Ramos (cell line): ENCODE measurements at regions not wholly inside any gene's neighbourhood (a gene's known extent, or its start where the extent isn't known, plus 50 kb on each side); places are given as distances from the start of the nearest gene placed in this dataset.

Experiments
- in situ Hi-C: fragments of 300-500 bp; cut with MboI; formaldehyde crosslinking; loops from one replicate; pipeline ENCODE4 v1.14.3; 2022; ENCODE audit warnings: low sequenced_read_pairs; ENCODE audit not compliant: unreplicated experiment

DNA sequence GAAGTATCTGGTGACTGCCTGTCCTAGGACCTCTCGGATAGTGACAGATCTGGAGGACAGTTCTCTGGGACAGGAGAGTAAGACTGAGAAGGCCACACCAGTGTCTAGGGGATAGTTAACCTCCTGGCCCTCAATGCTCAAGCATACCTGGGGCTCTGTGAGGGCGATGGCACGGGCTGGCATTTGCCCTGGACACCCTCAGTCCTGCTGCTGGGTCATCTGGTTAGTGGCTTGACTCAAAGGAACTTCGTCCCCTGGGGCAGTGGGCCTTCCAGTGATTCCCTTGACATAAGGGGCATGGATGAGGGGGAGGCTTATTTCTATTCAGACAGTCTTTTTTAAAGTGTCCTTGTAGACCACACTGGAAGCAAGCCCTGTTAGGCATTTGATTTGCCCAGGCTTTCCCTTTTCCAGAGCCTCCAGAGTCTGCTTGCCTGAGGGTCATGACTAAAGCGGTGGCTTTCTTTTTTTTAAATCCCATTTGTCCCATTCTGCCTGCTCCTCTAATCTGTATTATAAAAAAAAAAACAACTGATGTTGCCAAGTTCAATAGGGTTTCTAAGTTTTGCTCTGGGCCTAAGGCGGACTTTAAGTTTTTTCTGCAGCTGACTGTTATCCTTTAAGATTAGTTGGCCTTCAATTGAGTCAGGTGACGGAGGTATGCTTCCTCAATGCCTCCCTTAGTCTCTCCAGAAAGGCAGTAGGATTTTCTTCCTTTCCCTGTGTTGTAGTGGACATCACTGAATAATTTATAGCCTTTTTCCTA, 2083.5 kb upstream of the C9orf72 start:
- in situ Hi-C loops, result no loop called here

DNA sequence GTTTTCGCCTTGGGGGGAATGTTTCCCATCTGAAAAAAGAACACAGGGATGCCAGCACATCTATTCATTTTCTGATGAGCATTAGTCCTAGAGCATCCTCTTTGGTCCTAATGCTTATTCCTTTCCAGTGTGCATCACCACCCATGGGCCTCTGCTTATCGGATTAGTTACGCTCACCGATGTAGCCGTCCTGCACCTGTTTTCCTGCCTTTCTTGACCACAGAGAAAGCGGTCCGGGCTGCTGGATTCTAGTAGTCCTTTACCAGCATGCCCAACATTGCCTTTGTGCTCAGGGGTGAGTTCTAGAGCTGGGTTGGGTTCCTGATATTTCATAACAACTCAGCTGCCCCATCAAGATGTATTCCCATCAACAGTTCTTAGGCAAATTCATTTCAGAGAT, 2084.5 kb upstream of the C9orf72 start:
- in situ Hi-C loops, result no loop called here

DNA sequence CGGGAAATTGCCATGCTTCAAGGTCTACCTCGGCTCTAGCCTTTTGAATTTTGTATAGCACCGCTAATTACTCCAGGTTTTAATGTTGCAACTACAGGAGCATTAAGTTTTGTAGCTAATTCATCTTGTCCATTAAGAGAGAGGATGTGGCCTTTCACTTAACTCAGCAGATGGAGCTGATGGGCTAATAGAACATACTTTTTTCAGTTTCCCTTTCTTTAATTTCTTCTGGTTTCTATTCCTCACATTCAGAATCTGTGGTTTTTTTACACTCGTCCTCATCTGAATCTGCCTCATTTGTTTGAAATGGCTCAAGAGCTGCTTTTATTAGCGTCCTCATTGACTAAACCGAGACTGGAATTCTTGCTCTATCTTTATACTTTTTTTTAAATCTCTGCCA, 2085.7 kb upstream of the C9orf72 start:
- in situ Hi-C loops, result no loop called here

DNA sequence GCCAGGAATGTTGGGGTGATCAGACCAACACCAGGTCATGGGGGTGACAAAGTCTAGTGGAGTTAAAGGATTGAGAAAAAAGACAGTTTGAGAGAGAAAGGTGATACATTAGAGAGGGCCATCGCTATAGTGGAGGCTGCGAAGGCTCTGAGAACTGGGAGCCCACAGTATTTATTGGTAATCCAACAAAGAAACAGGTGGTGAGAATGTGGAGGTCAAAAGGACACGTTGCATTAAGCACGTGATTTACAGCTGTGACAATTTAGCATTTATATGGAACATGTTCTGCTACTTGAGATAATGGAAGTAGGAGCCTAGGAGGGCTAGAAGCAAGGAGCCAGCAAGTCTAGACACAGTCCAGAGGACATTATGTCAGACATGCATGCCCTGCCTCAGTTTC, 2086.5 kb upstream of the C9orf72 start:
- in situ Hi-C loops, result no loop called here

DNA sequence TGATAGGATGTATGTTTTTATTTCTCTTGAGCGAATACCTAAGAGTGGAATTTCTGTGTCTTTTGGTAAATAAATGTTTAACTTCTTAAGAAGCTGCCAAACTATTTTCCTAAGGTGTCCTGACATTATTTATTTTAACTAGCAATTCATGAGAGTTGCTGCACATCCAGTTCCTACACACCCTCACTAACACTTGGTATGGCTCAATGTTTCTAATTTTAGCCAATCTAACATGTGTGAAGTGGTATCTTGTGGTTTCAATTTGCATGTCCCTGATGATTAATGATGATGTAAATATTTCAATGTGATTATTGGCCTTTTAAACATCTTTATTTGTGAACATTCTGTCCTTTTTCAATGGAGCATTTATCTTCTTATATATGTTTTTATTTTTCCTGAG, 2095.5 kb upstream of the C9orf72 start:
- in situ Hi-C loops, result no loop called here

DNA sequence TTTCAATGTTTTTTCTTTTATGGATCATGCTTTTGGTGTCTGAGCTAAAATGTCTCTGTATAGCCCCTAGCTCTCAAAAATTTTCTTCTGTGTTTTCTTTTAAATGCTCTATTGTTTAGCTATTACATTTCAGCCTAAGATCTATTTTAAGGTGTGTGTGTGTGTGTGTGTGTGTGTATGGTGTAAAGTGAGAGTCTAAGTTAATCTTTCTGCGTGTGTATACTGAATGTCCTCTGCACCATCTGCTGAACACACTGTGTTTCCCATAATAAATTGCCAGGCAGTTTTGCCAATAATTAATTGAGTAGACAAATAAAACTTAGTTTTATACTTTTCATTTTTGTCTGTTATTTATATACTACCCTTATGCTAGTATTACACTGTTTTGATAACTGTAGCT, 2096.3 kb upstream of the C9orf72 start:
- in situ Hi-C loops, result no loop called here

DNA sequence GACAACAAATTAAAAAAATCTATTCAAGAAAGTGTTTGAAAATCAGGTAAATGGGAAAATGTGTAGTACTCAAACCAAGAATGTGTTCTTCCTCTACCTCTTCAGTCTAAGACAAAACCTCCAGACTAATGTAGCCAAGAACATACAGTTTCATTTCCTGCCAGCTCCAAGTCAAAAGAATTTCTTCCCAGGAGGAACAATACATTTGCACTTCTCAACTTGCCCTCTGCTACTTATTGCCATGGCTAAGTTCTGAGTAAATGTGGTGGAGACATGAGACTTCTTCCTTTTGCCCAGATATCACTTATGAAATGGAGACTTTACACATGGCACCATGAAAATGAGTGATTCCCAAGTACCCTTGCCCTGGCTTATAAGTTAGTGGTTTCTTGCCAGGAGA, 2112.2 kb upstream of the C9orf72 start:
- in situ Hi-C loops, result no loop called here

DNA sequence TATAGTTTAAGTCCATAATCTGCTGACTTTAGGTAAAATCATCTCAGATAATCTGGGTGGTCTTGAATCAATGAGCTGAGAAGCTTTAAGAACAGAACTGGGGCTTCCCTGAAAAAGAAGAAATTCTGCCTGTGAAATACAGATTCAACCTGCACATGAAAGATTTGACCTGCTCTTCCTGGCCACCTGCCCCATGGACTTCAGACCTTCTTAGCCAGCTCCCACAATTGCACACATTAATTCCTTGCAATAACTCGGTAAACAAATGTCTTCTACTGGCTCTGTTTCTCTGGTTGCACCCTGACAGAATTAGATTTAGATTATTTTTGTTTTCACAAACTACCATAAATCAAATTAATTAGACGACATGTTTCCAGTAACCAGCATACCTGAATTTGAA, 2117.9 kb upstream of the C9orf72 start:
- in situ Hi-C loops, result no loop called here

DNA sequence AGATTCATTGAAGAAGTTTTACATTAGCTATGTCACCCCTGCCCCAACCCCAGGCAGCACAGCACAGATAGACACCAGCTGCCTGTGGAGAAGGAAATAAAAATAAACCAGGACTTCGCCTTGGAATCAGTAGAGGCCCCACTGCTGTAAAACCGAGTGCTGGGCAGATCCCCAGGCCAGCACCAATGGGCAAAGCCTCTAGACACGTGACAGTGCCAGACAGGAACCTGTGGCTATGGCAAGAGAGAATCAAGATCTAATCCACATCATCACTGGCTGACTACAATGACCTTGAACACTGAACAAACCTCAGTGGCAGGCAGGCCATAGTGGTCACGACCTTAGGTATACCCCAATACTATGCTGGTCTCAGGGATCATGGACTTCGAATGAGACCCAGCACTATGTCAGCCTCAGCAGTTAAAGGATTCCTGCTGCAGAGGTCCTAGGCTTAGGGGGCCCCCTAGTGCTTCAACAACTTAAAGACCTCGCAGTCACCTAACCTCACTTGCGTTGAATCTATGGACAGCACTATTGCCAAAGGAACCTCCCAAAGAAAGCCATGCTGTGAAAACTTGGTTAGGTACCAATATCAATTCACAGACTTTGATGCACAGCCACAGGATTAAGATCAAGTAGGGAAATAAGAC, 2118.6 kb upstream of the C9orf72 start:
- in situ Hi-C loops, result no loop called here

DNA sequence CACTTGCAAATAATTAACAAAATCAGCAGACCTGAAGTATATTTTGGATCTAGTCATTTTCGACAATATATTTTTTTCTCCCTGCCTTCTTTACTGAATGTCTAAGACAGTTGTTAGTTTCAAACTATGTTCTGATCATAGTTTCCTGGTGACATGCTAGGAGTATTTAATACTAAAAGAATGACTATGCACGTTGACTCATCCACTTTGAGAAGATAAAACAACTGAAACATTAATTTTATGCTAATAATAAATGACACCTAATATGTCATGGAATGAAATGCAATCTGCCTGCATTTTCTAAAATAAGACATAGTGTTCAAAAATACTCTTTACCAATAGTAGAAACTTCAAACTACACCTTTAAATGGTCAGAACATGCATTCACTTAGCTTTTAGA, 2123.7 kb upstream of the C9orf72 start:
- in situ Hi-C loops, result no loop called here

DNA sequence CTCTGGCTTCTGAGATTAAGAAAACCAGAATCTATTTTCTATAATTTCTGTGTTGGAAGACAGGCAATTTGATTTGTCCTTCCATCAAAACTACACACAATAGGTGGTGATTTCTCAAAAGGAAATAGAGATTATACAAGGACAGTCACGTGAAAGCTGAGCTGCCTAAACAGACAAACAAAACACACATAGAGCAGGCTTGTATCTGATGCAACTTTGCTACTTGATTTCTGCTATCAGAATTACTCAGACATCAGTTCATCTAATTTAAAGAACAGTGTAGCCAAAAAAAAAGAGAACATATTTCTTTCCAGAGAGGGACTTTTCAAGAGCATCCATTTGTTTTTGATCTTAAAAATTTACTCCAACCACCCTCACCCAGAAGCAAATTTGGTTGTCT, 2128.3 kb upstream of the C9orf72 start:
- in situ Hi-C loops, result no loop called here

DNA sequence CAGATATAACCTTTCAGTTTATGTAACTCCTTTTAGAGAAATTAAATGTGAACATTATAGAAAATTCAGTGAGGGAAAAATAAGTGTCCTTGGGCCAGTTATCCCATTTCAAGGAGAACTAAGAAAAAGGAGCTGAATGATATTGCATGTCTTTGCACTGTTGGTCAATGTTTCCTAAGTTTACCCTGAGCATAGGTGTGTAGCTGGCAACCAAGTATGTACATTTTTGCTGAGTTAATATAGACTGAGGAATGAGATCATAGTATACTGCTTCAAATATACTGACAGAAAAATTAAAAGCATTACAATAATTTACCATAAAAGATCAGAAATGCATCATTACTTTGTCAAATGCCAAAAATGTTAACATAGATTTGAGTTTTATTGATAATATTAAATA, 2128.7 kb upstream of the C9orf72 start:
- in situ Hi-C loops, result no loop called here

DNA sequence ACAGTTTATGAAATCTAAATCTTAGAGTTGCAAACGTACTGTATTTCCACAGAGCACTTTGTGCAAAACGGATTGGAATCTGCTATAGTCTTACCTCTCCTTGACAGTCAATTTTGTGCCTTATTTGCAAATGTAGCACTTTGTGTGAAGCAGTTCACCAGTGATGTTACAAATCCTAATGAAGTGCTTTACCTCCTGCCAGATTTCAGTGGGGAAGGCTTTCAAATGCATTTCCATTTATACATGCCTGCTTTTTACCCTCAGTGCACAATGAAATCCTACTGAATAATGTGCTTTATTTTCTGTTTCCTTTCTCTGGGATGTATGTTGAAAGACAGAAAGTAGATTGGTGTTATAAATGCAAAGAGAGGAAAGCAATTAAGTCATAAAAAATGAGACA, 2141.6 kb upstream of the C9orf72 start:
- in situ Hi-C loops, result no loop called here

DNA sequence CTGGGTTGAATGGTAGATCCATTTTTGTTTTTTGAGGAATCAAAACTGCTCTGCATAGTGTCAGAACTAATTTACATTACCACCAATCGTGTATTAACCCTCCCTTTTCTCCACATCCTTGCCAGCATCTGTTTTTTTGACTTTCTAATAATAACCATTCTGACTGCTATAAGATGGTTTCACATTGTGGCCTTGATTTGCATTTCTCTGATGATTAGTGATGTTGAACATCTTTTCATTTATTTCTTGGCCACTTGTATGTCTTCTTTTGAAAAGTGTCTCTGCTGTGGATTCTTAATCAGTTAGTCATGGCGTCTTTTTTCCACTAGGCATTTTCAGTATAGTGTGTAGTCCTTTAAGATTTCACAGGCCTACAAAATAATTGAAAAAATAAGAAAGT, 2144.3 kb upstream of the C9orf72 start:
- in situ Hi-C loops, result no loop called here

DNA sequence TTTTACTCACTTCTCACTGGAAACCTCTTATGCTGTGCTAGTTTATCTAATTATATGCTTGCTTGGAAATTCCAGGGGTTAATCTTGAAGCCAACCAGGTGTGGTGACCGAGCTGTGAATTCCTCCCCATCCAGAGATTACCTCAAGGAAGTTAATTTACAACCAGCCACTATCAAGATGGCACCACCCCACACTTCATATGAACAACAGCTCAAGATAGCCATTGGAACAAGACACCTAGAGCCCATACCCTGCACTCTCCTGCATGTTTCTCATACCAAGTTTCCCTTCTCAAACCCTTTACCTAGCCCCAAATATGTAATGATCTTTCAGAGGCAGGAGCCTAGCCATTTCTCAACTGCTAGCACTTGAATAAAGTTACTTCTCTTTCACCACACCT, 2156.9 kb upstream of the C9orf72 start:
- in situ Hi-C loops, result no loop called here

DNA sequence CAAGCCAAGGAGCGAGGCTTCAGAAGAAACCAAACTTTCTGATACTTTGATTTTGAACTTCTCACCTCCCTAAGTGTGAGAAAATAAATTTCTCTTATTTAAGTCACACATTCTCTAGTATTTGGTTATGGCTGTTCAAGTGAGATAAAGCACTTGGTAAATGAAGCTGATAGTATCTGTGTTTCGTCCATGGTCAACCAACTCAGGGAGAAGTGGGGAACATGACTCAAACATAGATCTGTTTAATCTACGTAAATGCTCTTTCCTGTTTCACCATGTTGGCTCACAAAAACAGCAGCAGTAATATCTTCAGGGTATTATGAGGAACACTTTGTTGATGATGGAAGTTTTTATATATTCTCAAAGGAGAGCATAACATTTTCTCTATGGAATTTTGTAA, 2167.2 kb upstream of the C9orf72 start:
- in situ Hi-C loops, result no loop called here

DNA sequence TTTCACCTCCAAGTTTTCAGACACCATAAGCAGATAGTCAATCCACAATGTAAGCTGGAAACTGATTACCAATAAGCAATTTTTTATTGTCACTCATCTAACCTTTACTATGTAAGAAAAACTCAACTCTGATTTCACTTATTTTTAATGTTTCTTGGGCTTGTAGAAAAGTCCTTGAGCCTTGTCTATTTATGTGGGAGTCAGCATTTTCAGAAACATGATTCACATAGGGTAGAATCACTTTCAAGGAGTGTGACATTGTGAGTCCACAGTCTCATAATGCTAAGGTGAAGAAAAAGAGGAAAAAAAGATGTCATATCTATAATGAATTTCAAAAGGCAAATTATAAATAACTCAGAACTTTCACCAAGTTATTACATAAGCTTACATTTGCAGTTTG, 2167.9 kb upstream of the C9orf72 start:
- in situ Hi-C loops, result no loop called here

DNA sequence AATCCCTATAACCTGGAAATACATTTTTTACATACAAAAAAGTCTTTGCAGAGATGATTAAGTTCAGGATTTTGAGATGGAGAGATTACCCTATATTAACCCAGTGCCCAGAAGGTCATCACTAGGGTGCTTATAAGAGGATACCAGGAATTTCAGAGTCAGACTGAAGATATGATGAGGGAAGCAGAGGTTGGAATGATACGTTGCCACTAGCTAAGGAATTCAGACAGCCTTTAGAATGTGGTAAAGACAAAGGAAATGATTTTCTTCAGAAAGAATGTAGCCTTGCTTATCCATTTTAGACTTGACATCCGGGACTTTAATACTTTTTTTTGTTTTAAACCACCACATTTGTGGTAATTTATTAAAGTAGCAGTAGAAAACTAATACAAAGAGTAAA, 2176.8 kb upstream of the C9orf72 start:
- in situ Hi-C loops, result no loop called here

DNA sequence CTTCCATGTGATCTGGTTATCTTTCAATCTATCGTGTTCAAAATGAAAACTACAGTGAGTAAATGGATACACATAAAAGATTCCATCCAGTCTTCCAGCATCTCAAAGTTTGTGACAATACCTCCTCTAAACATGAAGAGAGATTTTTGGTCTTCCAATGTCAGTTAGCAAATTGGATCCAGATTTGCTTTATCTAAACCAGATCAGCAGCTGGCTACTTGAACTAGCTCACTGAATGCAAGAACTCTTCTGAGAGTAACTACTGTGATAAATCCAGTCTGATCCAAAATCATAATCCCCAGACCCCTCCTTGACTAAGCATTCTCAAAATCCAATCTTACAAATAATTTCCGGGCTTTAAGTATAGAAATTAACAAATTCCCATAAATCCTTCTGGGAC, 2177.9 kb upstream of the C9orf72 start:
- in situ Hi-C loops, result no loop called here

DNA sequence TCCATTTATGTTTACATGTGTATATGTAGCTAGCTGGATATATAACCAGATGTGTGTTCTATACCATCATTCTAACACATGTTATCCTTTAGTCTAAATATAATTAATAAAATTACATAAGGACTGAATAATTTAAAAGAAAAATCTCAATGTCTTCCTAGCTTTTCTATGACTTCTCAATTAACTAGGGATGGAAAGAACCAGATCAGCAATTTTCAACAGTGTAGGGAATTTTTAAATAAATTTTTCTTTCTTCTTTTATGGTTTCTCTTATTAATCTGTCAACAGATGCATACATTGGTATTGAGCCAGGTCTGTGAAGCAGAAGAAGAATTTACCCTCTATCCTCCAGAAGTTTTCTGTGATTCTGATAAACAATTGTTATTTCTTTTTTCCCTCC, 2180.4 kb upstream of the C9orf72 start:
- in situ Hi-C loops, result no loop called here

DNA sequence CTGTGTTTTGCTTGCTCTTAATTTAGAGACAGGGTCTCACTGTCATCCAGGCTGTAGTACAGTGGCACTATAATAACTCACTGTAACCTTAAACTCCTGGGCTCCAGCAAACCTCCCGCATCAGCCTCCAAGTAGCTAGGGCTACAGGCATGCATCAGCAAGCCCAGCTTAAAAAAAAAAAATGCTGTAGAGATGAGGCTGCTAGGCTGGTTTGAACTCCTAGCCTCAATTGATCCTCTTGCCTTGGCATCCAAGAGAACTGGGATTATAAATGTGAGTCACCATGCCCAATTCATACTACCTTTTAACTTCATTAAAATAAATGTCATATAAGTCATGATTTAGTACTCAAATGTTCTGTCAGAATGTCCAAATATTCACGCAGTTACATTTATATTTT, 2195.7 kb upstream of the C9orf72 start:
- in situ Hi-C loops, result no loop called here

DNA sequence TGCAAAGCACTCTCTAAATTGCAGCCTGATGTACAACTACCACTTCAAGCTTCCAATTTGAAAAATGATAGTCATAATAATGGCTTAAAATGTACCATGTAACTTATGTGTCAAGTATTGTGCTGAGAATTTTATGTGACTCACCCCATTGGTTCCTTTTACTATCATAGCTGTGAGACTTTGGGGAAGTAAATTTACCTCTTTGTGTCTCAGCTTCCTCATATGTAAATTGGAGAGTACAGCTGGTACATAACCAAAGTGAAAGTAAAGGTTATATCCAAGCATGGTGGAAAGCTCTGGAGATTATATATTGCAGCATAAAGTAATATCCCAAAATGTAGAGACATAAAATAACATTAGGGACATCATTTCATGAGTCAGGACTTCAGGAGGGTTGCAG, 2200.4 kb upstream of the C9orf72 start:
- in situ Hi-C loops, result no loop called here
